Retinal pigment epithelial cell (primary cell): ENCODE measurements at regions not wholly inside any gene's neighbourhood (a gene's known extent, or its start where the extent isn't known, plus 50 kb on each side); places are given as distances from the start of the nearest gene placed in this dataset.
"Not testable (repeated sequence)": the region's sequence is repeated elsewhere in the genome, so short reads cannot be mapped to it uniquely, and the experiment has no call there.

Experiments used
- DNase-seq: peaks from one replicate; pipeline ENCODE4 v3.0.0-alpha.2; 2010; ENCODE audit warnings: low read depth
- H3K4me3 ChIP-seq: 2 replicates; pipeline ENCODE4 v1.5.1; 2011; ENCODE audit warnings: mild to moderate bottlenecking, low read length, control low read depth, moderate library complexity
- TF ChIP-seq, protein P1 (sequence below): conservative IDR thresholded peaks from 2 replicates; pipeline ENCODE4 v1.5.1; 2011; ENCODE audit warnings: low read depth, low read length, control low read depth, inconsistent platforms

- no peak overlapping the region for H3K4me3 ChIP-seq
- DNase-seq = no peak
- TF ChIP-seq, protein P1, sequence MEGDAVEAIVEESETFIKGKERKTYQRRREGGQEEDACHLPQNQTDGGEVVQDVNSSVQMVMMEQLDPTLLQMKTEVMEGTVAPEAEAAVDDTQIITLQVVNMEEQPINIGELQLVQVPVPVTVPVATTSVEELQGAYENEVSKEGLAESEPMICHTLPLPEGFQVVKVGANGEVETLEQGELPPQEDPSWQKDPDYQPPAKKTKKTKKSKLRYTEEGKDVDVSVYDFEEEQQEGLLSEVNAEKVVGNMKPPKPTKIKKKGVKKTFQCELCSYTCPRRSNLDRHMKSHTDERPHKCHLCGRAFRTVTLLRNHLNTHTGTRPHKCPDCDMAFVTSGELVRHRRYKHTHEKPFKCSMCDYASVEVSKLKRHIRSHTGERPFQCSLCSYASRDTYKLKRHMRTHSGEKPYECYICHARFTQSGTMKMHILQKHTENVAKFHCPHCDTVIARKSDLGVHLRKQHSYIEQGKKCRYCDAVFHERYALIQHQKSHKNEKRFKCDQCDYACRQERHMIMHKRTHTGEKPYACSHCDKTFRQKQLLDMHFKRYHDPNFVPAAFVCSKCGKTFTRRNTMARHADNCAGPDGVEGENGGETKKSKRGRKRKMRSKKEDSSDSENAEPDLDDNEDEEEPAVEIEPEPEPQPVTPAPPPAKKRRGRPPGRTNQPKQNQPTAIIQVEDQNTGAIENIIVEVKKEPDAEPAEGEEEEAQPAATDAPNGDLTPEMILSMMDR = no peak
Measured at GRCh38 chr22:48069256-48069655, 1306.8 kb downstream of the TBC1D22A start.

DNA sequence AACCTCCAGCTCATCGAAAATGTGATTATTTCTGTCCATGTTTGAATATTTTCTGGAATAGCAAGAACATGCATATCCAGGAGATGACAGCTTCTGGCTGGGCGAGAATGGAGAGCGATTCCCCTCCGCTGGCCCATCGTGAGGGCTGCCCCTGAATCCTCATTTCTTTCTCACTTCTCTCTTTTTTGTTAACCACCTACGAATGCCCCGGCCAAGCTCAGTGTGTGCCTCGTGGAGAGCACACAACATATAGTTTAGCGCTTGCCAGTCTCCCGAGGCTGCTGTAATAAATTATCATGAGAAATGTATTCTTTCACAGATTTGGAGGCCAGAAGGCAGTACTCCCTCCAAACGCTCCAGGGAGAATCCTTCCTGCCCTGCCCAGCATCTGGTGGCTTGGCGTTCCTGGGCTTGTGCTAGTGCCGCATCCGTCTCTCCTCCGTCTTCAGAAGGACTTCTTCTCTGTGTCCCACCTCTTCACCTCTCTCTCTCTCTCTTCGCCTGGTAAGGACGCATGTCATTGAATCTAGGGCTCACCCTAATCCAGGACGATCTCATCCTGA lies 1306.0 kb downstream of the TBC1D22A start:
- TF ChIP-seq, protein P1 = no peak
- no peak overlapping the region for H3K4me3 ChIP-seq
- no peak for DNase-seq

DNA sequence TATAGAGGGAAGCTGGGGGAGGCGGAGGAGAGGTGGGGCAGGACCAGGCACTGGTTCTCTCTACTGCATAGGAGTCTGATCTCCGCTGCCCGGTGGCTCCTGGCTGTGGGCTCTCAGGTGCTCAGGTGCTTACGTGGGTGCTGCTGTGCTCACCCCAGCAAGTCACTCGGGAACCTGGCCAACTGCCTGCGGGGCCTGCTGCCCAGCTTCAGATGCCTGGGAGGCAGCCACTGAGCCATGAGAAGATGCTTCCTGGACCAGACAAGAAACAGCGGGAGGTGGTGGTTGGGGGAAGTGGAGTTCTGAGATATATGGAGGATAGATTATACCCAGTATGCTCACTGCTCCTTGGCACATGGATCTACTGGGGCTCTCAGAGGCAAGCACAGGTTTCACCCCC lies 1303.4 kb downstream of the TBC1D22A start:
- H3K4me3 ChIP-seq = no peak overlapping the region
- no peak for DNase-seq

GRCh38 chr22:48061726-48062125 lies 1299.3 kb downstream of the TBC1D22A start:
- H3K4me3 ChIP-seq = no peak overlapping the region
- no peak for DNase-seq
- TF ChIP-seq, protein P1 = no peak

More for the DNA sequence above, 1303.4 kb downstream of the TBC1D22A start:
- TF ChIP-seq, protein P1 = no peak

- no peak for DNase-seq
- TF ChIP-seq, protein P1 = no peak
- no peak overlapping the region for H3K4me3 ChIP-seq
Measured at GRCh38 chr22:48060266-48060665, 1297.8 kb downstream of the TBC1D22A start.

- not testable (repeated sequence) for H3K4me3 ChIP-seq, DNase-seq
Measured at GRCh38 chr22:48059521-48059920, 1297.1 kb downstream of the TBC1D22A start.

DNA sequence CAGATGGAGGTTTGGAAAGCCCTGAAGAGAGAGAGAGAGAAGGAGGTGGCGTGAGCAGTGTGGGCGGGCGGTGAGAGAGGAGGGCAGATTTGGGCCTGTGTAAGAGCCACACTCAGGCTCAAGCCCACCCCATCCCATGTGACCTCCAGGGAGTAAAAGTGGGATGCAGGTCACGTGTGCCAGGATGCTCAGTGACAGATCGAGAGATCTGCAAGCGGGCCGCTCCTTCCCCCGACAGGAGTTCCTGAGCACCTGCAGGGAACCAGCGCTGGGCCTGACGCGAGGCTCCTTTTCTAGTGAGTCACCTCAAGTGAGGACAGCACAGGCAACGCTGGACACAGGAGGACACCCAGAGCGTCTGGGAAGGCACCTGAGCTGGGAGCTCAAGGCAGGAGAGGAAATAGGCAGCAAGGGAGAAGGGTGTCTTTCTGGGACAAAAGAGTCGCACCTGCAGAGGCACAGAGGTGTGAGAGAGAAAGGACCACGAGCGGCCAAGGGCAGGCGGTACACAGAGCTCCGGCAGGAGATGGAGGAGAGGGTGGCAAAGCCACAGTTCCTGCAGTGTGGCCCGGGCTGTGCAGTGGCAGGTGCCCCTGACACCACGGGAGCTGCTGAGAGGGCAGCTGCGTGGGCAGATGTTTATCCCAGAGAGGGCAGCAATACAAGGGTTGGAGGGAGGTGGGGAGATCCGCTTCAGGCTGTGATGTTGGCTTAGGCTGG lies 1294.8 kb downstream of the TBC1D22A start:
- no peak for DNase-seq
- no peak overlapping the region for H3K4me3 ChIP-seq
- TF ChIP-seq, protein P1 = no peak
